ENCODE measurements at regions not wholly inside any gene's neighbourhood (a gene's known extent, or its start where the extent isn't known, plus 50 kb on each side); places are given as distances from the start of the nearest gene placed in this dataset.

- TF ChIP-seq CTCF (IDR thresholded peaks at IDR 0.05; ENCODE audit: extremely low read depth in 1 of 2, insufficient read depth in 1 of 2, low read depth in 1 of 2, low read length in 2 of 2) (no peak), POLR2A (IDR thresholded peaks at IDR 0.05; ENCODE audit: low read depth, low read length) (no peak), MYC (IDR thresholded peaks at IDR 0.05; ENCODE audit: low read depth, low read length) (no peak), JUN (IDR thresholded peaks at IDR 0.05; ENCODE audit: borderline replicate concordance, insufficient read depth, insufficient read length, low read depth) (no peak)
Measured at GRCh38 chr5:68037546-68037945, 178.0 kb upstream of the PIK3R1 start.

Measured in endothelial cell of umbilical vein (primary cell).